SK-N-SH (cell line): ENCODE measurements at regions not wholly inside any gene's neighbourhood (a gene's known extent, or its start where the extent isn't known, plus 50 kb on each side); places are given as distances from the start of the nearest gene placed in this dataset.

Source experiments
- CTCF ChIP-seq: fragments of 200-600 bp; sonication (generic); IDR thresholded peaks from 2 replicates; pipeline ENCODE4 v1.6.1; 2017; ENCODE audit warnings: antibody characterized with exemption, mild to moderate bottlenecking, moderate library complexity
- EZH2phosphoT487 ChIP-seq: fragments of 200-600 bp; sonication (generic); IDR thresholded peaks from 2 replicates; pipeline ENCODE4 v1.6.1; 2017; ENCODE audit warnings: low read depth, mixed run types, mild to moderate bottlenecking, antibody characterized with exemption, moderate library complexity, borderline replicate concordance
- JUND ChIP-seq: IDR thresholded peaks from 2 replicates; pipeline ENCODE4 v1.4.0; 2012
- POLR2AphosphoS5 ChIP-seq: IDR thresholded peaks from 2 replicates; pipeline ENCODE4 v1.6.1; 2012; ENCODE audit warnings: low read depth, low read length
- RFX5 ChIP-seq: IDR thresholded peaks from 2 replicates; pipeline ENCODE4 v1.6.1; 2012; ENCODE audit warnings: mild to moderate bottlenecking, improper control_type of control experiment, low read length
- RXRA ChIP-seq: IDR thresholded peaks from 2 replicates; pipeline ENCODE4 v1.4.0; 2012; ENCODE audit warnings: low read depth, mild to moderate bottlenecking, borderline replicate concordance
- YY1 ChIP-seq: IDR thresholded peaks from 2 replicates; pipeline ENCODE4 v1.4.0; 2012; ENCODE audit warnings: low read depth, mild to moderate bottlenecking

GRCh38 chr19:30891051-30891450, 458.2 kb downstream of the TSHZ3 start:
- TF ChIP-seq CTCF: no peak
- no peak for TF ChIP-seq JUND
- no peak for TF ChIP-seq POLR2AphosphoS5
- no peak for TF ChIP-seq YY1
- TF ChIP-seq EZH2phosphoT487: no peak
- TF ChIP-seq RXRA: no peak
- no peak for TF ChIP-seq RFX5
